SJCRH30 (cell line): ENCODE measurements at regions not wholly inside any gene's neighbourhood (a gene's known extent, or its start where the extent isn't known, plus 50 kb on each side); places are given as distances from the start of the nearest gene placed in this dataset.
"Not testable (repeated sequence)": the region's sequence is repeated elsewhere in the genome, so short reads cannot be mapped to it uniquely, and the experiment has no call there.

Source experiments
- DNase-seq, 2 experiments: peaks; one replicate each; pipeline ENCODE4 v3.0.0-alpha.2; 2015 to 2020
- H3K27ac ChIP-seq: fragments of 250-450 bp; sonication (Bioruptor Pico); 2 replicates; pipeline ENCODE4 v1.5.1; 2020; ENCODE audit warnings: mild to moderate bottlenecking, moderate library complexity
- H3K27me3 ChIP-seq: fragments of 250-450 bp; sonication (Bioruptor Pico); 2 replicates; pipeline ENCODE4 v1.5.1; 2020; ENCODE audit warnings: mild to moderate bottlenecking, moderate library complexity
- H3K36me3 ChIP-seq: fragments of 250-450 bp; sonication (Bioruptor Pico); 2 replicates; pipeline ENCODE4 v1.5.1; 2020; ENCODE audit warnings: mild to moderate bottlenecking, moderate library complexity
- H3K4me1 ChIP-seq: fragments of 250-450 bp; sonication (Bioruptor Pico); 2 replicates; pipeline ENCODE4 v1.5.1; 2020; ENCODE audit warnings: mild to moderate bottlenecking, moderate library complexity
- H3K4me3 ChIP-seq: fragments of 250-450 bp; sonication (Bioruptor Pico); 2 replicates; pipeline ENCODE4 v1.5.1; 2020; ENCODE audit warnings: mild to moderate bottlenecking, moderate library complexity
- H3K9me3 ChIP-seq: fragments of 250-450 bp; sonication (Bioruptor Pico); replicated peaks from 2 replicates; pipeline ENCODE4 v1.5.1; 2020; ENCODE audit warnings: mild to moderate bottlenecking, moderate library complexity

DNA sequence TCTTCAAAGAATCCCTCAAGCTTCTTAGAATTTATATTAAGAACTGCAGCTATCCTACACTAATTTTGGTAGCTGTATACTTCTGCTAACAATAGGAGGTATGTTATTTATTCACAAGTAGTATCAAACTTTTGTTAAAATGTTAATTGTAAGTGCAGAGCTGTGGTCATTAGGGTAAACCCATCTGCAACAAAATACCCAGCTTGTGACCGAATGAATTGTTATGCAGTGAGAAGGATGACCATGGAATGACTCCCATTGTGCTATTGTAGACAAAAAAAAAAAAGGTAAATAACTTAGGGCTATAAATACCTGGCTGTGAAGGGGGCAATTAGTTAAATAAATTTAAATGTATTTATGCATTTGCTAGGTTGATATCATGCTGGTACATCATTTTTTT lies 186.1 kb downstream of the ADCYAP1 start:
- Histone ChIP-seq H3K36me3 (no peaks in the 10 kb centered on the region), H3K4me3 (no peak overlapping the region), H3K9me3 (no peaks in the 10 kb centered on the region), H3K27ac (no peak overlapping the region), H3K27me3 (no peaks in the 10 kb centered on the region), H3K4me1 (no peaks in the 10 kb centered on the region)
- no peak for DNase-seq

DNA sequence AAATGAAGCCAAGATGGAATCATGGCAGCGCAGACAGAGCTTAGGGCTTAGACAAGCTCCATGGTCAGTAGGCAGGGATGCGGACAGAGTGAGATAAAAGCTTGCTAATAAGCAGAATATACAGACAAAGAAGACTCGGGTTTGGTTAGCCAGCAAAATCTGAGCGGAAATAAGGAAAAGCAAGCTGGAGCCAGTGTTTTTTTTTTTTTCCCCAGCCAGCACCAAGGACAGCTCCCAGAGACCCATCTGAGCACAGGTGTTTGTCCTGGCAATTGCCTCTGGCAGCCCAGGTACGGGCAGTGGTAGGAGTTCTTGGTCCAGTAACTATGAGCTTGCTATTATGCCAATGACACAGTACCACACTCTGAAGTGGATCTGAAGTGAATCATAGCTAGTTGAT lies 187.6 kb downstream of the ADCYAP1 start:
- H3K4me1 ChIP-seq: no peaks in the 10 kb centered on the region
- H3K36me3 ChIP-seq: no peaks in the 10 kb centered on the region
- DNase-seq: peak in 1 of 2 experiments; percentile 30
- no peak overlapping the region for H3K27ac ChIP-seq
- H3K27me3 ChIP-seq: no peaks in the 10 kb centered on the region
- H3K9me3 ChIP-seq: no peaks in the 10 kb centered on the region
- H3K4me3 ChIP-seq: no peak overlapping the region

DNA sequence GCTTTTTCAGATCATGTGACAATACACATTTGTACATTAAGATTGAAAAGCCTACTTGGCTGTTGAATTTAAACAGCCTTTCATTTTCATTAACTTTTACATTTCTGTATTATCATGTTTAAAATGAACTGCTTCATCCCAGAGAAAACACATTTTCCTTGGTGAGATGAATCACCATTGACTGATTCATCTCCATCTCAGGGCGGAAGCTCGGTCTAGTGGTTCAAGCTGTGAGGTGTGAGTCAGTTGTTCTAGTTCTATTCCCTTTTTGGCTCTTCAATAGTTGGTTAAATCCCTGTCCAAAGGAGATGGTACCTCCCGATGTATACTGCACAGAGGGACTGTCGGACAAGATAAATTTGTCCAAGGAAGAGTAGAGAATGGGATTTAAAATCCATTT lies 189.7 kb downstream of the ADCYAP1 start:
- no peak for DNase-seq
- Histone ChIP-seq H3K9me3 (no peaks in the 10 kb centered on the region), H3K27me3 (no peaks in the 10 kb centered on the region), H3K4me1 (no peaks in the 10 kb centered on the region), H3K36me3 (no peaks in the 10 kb centered on the region), H3K4me3 (no peak overlapping the region), H3K27ac (no peak overlapping the region)

DNA sequence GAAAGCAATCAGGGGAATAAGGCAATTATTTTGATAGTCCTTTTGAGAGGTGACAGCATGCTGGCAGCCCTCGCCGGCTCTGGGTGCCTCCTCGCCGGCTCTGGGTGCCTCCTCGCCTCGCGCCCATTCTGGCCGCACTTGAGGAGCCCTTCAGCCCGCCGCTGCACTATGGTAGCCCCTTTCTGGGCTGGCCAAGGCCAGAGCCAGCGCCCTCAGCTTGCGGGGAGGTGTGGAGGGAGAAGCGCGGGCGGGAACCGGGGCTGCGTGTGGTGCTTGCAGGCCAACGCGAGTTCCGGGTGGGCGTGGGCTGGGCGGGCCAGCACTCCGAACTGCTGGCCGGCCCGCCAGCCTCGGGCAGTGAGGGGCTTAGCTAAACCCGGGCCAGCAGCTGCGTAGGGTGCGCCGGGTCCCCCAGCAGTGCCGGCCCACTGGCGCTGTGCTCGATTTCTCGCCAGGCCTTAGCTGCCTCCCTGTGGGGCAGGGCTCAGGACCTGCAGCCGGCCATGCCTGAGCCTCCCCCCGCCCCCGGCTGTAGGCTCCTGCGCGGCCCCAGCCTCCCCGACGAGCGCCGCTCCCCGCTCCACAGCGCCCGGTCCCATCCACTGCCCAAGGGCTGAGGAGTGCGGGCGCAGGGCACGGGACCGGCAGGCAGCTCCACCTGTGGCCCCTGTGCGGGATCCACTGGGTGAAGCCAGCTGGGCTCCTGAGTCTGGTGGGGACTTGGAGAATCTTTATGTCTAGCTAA lies 193.5 kb downstream of the ADCYAP1 start:
- H3K4me1 ChIP-seq, H3K9me3 ChIP-seq, DNase-seq, H3K27me3 ChIP-seq, H3K4me3 ChIP-seq, H3K36me3 ChIP-seq, H3K27ac ChIP-seq: not testable (repeated sequence)

DNA sequence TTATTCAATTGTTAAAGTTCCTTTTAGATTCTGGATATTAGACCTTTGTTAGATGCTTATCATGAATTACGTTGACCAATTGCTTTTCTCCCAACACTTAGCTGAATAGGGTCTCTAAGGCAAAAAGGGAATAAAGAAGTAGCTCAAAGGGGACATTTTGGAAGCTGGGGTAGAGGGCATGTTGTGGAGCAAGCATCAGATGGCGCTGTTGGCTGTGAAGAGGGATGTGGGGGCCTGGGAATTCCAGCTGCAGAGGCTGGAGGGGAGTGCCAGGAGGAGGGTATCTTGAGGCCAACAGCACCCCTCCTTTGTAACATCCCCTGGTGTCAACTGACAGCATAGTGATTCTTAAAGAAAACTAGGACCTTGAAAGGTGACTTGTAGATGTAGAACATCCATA lies 198.2 kb downstream of the ADCYAP1 start:
- peak in 1 of 2 experiments; percentile 22 for DNase-seq
- Histone ChIP-seq H3K4me3 (no peak overlapping the region), H3K4me1 (no peaks in the 10 kb centered on the region), H3K36me3 (no peaks in the 10 kb centered on the region), H3K27me3 (no peaks in the 10 kb centered on the region), H3K9me3 (no peaks in the 10 kb centered on the region; the same call in 1 of the 2 replicates), H3K27ac (no peak overlapping the region)

DNA sequence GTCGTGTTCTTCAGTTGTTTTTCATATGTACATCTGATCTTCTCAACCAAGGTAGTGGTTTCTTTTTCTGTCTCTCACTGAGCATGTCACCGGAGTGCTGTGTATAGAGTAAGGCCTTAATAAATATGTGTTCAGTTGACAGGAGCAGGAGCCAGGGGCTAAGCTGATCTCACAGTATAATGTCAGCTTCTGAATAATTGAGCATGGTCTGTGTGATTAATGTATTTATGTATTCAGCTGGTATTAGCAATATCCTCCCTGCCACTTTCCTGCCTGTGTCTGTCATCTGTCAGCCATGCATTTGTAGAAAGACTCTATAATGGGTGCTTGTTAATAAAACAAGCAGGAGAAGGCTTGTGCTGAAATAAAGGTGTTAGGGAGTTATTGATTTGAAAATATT lies 198.9 kb downstream of the ADCYAP1 start:
- Histone ChIP-seq H3K36me3 (no peaks in the 10 kb centered on the region), H3K27me3 (no peaks in the 10 kb centered on the region), H3K4me1 (no peaks in the 10 kb centered on the region), H3K27ac (no peak overlapping the region), H3K4me3 (no peak overlapping the region), H3K9me3 (no peaks in the 10 kb centered on the region; the same call in 1 of the 2 replicates)
- DNase-seq: peak in 1 of 2 experiments; percentile 14

DNA sequence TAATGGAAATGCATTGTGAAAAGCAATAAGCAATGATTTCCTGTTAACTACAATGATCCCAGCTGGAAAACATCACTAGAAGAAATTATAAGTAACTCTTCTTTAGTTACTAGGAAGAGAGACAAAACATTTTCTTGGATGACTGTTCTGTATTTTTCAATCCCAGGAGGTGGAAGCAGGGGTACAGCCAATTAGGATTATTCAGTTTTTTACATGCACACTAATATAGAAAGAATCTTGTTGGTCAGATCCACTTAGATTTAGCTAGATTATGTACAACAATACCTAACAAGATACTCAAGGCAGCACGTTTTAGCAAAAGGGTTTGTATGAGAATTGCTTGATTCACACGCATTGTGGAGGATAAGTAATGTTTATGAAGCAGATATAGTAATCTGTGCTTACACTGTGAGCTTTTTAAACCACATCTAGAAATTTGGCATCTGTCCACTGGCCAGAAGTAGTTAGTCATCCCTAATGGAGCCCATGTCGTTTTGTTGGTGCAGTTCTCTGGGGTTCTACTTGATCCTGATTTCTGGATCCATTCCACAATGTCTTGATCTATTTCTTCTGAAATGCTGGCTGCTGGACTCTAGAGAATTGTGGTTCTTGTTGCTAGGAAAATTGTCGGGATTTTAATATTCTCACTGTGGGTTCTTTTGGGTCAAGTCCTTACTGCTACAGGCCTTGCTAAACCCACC lies 199.7 kb downstream of the ADCYAP1 start:
- Histone ChIP-seq H3K27ac (no peak overlapping the region), H3K27me3 (no peaks in the 10 kb centered on the region), H3K9me3 (no peaks in the 10 kb centered on the region; the same call in 1 of the 2 replicates), H3K36me3 (no peaks in the 10 kb centered on the region), H3K4me1 (no peaks in the 10 kb centered on the region), H3K4me3 (no peak overlapping the region)
- peak in 1 of 2 experiments; percentile 18 for DNase-seq

DNA sequence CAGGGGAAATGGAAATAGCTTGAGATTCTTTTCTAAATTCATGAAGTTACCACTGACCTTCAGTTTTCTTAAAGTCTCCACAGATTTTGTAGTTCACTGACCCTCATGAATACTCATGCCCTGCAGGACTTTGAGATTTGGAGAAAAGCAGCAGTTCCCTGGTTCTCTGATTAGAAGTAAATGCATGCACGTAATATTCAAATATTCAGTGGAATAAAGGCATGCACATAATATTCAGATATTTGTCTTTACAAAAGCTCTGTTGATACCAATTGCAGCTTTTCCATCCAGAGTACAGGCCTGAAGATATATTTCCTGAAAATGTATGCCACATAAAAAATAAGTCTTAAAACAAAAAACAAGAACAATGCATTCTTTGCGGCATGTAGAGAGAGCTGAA lies 219.8 kb downstream of the ADCYAP1 start:
- H3K9me3 ChIP-seq: no peaks in the 10 kb centered on the region
- H3K36me3 ChIP-seq: no peaks in the 10 kb centered on the region
- no peak overlapping the region for H3K27ac ChIP-seq
- H3K4me1 ChIP-seq: no peaks in the 10 kb centered on the region
- H3K4me3 ChIP-seq: no peak overlapping the region
- no peaks in the 10 kb centered on the region for H3K27me3 ChIP-seq
- no peak for DNase-seq

DNA sequence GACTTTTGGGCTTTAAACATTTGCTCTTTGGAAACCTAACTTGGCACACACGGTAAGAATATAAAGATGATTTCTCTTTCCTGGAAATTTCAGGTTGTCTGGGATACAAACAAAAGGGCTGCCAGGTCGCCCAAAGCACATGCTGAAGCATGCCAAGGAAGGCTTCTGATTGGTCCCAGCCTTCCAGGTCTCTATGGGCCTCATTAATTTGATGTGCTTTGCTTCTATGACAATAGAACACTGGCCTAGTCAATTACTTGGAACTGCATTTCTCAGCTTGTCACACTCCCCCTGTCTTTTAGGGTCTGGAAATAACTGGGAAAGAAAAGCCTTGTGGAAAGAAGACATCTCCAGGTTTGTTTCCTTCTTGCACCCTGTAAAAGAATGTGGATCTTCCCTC lies 228.9 kb downstream of the ADCYAP1 start:
- DNase-seq: no peak
- no peak overlapping the region for H3K27ac ChIP-seq
- H3K27me3 ChIP-seq: no peaks in the 10 kb centered on the region
- no peaks in the 10 kb centered on the region for H3K9me3 ChIP-seq
- no peak overlapping the region for H3K4me3 ChIP-seq
- H3K36me3 ChIP-seq: no peaks in the 10 kb centered on the region
- H3K4me1 ChIP-seq: no peaks in the 10 kb centered on the region

DNA sequence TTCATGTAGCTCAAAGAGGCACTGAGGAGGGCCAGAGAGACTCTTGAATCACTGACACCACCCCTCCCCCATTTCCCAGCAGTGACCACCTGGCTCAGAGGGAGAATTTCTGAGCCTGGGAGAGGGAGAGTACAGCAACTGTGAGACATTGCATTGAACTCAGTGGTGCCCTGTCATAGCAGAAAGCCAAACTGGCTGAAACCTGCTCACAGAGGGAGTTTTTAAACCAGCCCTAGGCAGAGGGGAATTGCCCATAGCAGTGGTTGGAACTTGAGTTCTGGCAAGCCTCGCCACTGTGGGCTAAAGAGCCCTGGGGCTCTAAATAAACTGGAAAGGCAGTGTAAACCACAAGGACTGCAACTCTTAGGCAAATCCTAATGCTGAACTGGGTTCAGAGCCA lies 243.1 kb downstream of the ADCYAP1 start:
- H3K4me3 ChIP-seq: no peak overlapping the region
- no peaks in the 10 kb centered on the region for H3K9me3 ChIP-seq
- no peaks in the 10 kb centered on the region for H3K4me1 ChIP-seq
- no peaks in the 10 kb centered on the region for H3K27me3 ChIP-seq
- no peak overlapping the region for H3K27ac ChIP-seq
- DNase-seq: peak in 1 of 2 experiments; percentile 5
- no peaks in the 10 kb centered on the region for H3K36me3 ChIP-seq

DNA sequence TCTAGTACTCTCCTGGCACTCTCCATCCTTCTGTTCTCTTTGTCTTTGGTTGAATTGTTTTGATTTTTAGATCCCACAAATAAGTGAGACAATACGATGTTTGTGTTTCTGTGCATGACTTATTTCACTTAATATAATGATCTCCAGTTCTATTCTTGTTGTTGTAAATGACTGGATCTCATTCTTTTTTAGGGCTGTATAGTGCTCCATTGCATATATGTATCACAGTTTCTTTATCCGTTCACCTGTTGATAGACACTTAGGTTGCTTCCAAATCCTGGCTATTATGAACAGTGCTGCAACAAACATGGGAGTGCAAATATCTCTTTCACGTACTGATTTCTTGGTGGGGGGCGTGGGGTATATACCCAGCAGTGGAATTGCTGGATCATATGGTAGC lies 245.0 kb downstream of the ADCYAP1 start:
- DNase-seq: no peak
- H3K27me3 ChIP-seq: no peaks in the 10 kb centered on the region
- no peak overlapping the region for H3K4me3 ChIP-seq
- no peaks in the 10 kb centered on the region for H3K36me3 ChIP-seq
- H3K27ac ChIP-seq: no peak overlapping the region
- no peaks in the 10 kb centered on the region for H3K9me3 ChIP-seq
- H3K4me1 ChIP-seq: no peaks in the 10 kb centered on the region

DNA sequence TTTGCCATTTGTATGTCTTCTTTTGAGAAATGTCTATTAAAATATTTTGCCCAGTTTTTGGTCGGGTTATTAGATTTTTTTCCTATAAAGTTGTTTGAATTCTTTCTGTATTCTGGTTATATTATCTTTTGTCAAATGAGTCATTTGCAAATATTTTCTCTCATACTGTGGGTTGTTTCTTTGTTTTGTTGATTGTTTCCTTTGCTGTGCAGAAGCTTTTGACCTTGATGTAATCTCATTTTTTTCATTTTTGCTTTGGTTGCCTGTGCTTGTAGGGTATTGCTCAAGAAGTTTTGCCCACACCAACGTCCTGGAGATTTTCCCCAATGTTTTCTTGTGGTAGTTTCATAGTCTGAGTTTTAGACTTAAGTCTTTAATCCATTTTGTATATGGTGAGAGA lies 245.7 kb downstream of the ADCYAP1 start:
- no peaks in the 10 kb centered on the region for H3K27me3 ChIP-seq
- no peaks in the 10 kb centered on the region for H3K4me1 ChIP-seq
- H3K9me3 ChIP-seq: no peaks in the 10 kb centered on the region
- no peak overlapping the region for H3K4me3 ChIP-seq
- H3K27ac ChIP-seq: no peak overlapping the region
- DNase-seq: no peak
- no peaks in the 10 kb centered on the region for H3K36me3 ChIP-seq

DNA sequence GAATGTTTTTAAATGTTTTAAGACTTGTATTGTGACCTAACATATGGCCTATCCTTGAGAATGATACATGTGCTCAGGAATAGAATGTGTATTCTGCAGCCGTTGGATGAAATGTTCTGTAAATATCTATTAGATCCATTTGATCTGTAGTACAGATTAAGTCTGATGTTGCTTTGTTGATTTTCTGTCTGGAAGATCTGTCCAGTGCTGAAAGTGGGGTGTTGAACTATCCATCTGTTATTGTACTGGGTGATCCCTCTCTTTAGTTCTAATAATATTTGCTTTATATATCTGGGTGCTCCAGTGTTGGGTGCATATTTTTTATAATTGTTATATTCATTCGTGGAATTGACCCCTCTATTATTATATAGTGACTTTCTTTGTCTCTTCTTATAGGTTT lies 248.3 kb downstream of the ADCYAP1 start:
- not testable (repeated sequence) for H3K36me3 ChIP-seq, H3K27ac ChIP-seq, H3K9me3 ChIP-seq, H3K4me1 ChIP-seq, DNase-seq, H3K27me3 ChIP-seq, H3K4me3 ChIP-seq

DNA sequence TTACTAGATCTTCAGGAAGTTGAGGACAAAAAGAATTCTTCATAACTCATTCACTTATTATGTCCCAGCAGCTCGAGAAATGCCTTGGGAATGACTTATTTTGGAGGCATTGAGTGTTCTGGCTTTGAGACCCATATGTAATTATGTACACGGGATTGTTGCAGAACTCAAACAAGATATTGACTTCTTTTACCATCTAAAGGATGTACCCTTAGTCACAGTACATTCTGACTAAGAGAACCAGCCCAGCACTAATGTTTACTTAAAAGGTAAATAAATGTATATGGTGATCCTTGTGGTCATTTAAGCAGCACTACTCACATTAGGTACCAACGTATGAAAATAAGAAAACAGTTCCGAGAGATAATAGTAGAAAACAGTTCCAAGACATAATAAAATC lies 268.9 kb downstream of the ADCYAP1 start:
- no peak for DNase-seq
- Histone ChIP-seq H3K4me3 (no peak overlapping the region), H3K4me1 (no peaks in the 10 kb centered on the region), H3K9me3 (no peaks in the 10 kb centered on the region; the same call in 1 of the 2 replicates), H3K27me3 (no peaks in the 10 kb centered on the region), H3K36me3 (no peaks in the 10 kb centered on the region), H3K27ac (no peak overlapping the region)

DNA sequence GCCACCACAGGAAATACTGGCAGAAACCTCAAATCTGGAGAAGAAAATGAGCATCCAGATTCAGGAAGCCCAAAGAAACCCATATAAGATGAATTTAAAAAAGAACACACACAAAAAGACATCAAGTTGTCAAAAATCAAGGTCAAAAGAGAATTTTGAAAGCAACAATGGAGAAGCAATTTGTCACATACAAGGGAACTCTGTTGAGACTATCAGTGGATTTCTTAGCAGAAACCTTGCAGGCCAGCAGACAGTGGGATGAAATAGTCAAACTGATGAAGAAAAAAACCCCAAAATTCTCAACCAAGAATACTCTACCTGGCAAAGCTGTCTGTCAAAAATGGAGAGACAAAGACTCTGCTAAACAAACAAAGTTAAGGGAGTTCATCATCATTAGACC lies 272.6 kb downstream of the ADCYAP1 start:
- Histone ChIP-seq H3K4me3 (no peak overlapping the region), H3K27ac (no peak overlapping the region), H3K27me3 (no peaks in the 10 kb centered on the region), H3K4me1 (no peaks in the 10 kb centered on the region), H3K36me3 (no peaks in the 10 kb centered on the region), H3K9me3 (no peaks in the 10 kb centered on the region; the same call in 1 of the 2 replicates)
- no peak for DNase-seq

DNA sequence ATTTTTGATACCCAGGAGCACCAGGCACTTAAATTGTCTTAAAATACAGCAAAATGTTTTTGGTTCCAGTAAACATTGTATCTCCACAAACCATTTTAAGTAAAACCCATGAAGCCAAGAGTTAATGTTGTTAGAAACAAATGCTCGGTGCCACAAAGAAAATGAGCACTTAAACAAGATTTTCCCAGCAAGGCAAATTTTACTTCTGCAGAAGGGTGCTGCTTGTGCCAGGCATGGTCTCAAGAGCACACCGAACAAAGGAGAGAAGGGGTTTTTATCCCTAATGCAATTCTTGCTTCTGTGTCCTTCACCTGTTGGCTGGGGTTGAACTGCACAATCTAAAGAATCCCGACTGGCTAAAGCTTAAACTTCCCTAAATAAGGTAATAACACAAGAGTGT lies 286.7 kb downstream of the ADCYAP1 start:
- Histone ChIP-seq H3K4me3 (no peak overlapping the region), H3K4me1 (no peaks in the 10 kb centered on the region), H3K36me3 (no peaks in the 10 kb centered on the region), H3K27me3 (no peaks in the 10 kb centered on the region), H3K27ac (no peak overlapping the region), H3K9me3 (no peaks in the 10 kb centered on the region)
- DNase-seq: no peak
